ENCODE measurements at regions not wholly inside any gene's neighbourhood (a gene's known extent, or its start where the extent isn't known, plus 50 kb on each side); places are given as distances from the start of the nearest gene placed in this dataset.

DNA sequence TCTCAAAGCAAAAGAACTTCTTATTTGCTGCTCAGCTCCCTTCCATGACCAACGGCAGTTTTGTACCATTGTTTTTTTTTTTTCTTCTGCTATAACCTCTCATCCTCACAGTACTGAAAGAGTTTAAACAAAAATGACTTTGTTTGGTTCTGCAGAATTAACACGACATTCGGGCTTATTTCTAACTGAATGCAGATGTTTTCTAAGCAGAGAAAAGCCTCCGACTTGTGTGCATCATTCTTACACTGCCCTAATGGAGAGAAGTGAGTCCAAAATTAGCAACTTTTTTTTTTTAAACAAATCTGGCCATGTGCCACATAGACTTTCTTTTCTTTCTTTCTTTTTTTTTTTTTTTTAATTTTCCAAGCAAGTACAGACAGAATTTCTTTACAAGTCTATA, 382.7 kb downstream of the HDGFL1 start:
- ATAC-seq (no peak), DNase-seq (no peak)
- Histone ChIP-seq H3K4me3 (no peak overlapping the region), H3K36me3 (no peaks in the 10 kb centered on the region), H3K4me1 (peaks cover 0 to 23% (median 6%) of the 10 kb centered on the region in 9 donors), H3K27me3 (no peaks in the 10 kb centered on the region), H3K27ac (no peak overlapping the region), H3K9me3 (no peaks in the 10 kb centered on the region)
- 63 to 68% methylated on average over 4 of the region's 4 CpGs for WGBS, 2 donors
- TF ChIP-seq, protein P1, sequence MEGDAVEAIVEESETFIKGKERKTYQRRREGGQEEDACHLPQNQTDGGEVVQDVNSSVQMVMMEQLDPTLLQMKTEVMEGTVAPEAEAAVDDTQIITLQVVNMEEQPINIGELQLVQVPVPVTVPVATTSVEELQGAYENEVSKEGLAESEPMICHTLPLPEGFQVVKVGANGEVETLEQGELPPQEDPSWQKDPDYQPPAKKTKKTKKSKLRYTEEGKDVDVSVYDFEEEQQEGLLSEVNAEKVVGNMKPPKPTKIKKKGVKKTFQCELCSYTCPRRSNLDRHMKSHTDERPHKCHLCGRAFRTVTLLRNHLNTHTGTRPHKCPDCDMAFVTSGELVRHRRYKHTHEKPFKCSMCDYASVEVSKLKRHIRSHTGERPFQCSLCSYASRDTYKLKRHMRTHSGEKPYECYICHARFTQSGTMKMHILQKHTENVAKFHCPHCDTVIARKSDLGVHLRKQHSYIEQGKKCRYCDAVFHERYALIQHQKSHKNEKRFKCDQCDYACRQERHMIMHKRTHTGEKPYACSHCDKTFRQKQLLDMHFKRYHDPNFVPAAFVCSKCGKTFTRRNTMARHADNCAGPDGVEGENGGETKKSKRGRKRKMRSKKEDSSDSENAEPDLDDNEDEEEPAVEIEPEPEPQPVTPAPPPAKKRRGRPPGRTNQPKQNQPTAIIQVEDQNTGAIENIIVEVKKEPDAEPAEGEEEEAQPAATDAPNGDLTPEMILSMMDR (IDR thresholded peaks at IDR 0.05) = no peak
- intact Hi-C loops (cut with DNase I) = no loop called here

DNA sequence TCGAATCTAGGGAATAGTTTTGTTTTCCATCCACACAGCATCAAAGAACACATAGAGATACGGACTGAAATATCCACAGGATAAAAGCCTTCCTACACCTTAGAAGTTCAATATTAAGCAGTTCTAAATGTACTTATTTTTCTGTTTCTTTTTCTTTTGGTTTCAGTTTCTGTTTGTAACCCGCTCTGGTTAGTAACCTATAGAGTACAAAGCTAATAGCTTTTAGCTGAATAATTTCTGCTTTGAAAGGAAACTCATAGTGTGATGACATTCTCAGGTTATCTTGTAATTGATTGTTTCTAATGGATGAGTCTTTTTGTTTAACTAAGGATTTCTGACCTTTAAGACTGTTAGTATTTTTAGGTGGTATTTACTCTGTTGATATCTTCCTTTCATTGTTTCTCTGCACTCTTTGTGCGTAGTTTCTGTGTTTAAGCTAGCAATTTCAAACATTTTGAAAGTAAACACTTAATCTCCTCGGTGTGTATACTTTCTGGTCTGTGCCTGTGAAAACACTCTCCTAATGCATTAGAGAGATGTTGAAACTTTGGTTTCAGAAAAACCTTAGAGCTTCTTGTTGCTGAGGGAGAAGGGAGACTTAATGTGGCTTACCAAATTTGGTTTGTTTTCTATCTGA, 385.5 kb downstream of the HDGFL1 start:
- ATAC-seq = peak in 1 of 8 donors; percentile 37
- no peaks in the 10 kb centered on the region for H3K27me3 ChIP-seq
- 34 to 46% methylated on average over 5 of the region's 5 CpGs for WGBS, 2 donors
- H3K36me3 ChIP-seq = no peaks in the 10 kb centered on the region
- TF ChIP-seq, protein P1 (IDR thresholded peaks at IDR 0.05) = no peak
- H3K9me3 ChIP-seq = peaks cover 0 to 8% (median 0%) of the 10 kb centered on the region in 11 donors
- H3K4me3 ChIP-seq = peak overlapping the region in 9 of 10 donors; percentile 6 to 47 (median 28)
- peaks cover 0 to 23% (median 6%) of the 10 kb centered on the region in 9 donors for H3K4me1 ChIP-seq
- peak overlapping the region in 6 of 10 donors; percentile 6 to 69 (median 48) for H3K27ac ChIP-seq
- DNase-seq = no peak
- intact Hi-C loops (cut with DNase I) = no loop called here

DNA sequence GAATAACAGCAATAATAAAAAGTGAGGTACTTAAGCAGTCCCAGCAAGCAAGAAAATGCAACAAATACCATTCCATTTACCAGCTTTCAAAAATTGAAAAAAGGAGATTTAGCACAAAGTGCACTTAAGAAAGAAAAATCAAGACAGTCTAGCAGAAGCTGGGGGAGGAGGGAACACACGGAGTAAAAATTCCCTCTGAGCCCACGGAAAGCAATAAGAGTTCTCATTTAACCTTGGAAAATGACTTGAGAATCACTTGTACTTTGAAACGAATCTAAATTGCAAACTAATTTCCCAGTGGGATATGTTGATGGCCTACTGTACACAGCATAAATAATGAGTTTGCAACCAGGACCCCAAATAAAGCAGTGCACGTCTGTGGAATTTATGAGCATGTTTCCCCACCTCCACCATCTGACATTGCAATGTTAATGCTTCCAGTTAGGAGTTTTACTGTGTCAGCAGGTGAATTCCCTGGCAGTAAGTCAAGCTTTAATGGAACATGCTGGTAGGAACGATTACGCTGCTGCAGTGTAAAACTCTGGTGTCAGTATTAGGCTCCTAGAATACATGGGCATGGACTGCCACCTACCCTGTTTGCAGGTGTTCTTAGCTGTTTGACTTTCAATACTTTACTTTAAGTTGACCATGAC, 386.8 kb downstream of the HDGFL1 start:
- Histone ChIP-seq H3K4me1 (peaks cover 0 to 23% (median 6%) of the 10 kb centered on the region in 9 donors), H3K27ac (no peak overlapping the region), H3K36me3 (no peaks in the 10 kb centered on the region), H3K27me3 (no peaks in the 10 kb centered on the region), H3K4me3 (no peak overlapping the region), H3K9me3 (peaks cover 0 to 8% (median 0%) of the 10 kb centered on the region in 11 donors)
- ATAC-seq (peak in 4 of 8 donors; percentile 45 to 88 (median 62)), DNase-seq (peak in 1 of 2 donors; percentile 9)
- TF ChIP-seq, protein P1 (IDR thresholded peaks at IDR 0.05) = peak in 3 of 9 donors; percentile 18 to 35 (median 28)
- WGBS, 2 donors = 21 to 28% methylated on average over 6 of the region's 6 CpGs
- intact Hi-C loops (cut with DNase I) = no loop called here

DNA sequence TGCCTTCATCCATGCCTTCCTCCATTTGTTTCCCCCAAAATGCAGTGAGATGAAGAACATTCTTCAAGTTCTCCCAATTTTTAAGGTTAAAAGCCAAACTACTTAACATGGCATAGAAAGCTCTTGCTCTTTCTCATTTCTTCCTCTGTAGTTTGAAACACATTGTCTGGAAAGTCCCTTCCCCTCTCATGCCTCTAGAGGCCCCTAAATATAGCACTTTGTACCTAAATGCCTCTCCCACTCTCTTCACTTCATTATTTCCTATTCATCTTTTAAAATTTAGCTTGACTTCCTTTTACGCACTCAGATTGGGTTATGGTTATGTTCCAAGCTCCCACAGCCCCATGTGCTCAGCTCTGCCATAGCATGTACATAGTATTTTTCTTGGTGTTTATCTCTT, 389.3 kb downstream of the HDGFL1 start:
- TF ChIP-seq, protein P1 (IDR thresholded peaks at IDR 0.05) = no peak
- H3K4me3 ChIP-seq = no peak overlapping the region
- no peaks in the 10 kb centered on the region for H3K36me3 ChIP-seq
- no peak for ATAC-seq
- peaks cover 0 to 8% (median 0%) of the 10 kb centered on the region in 11 donors for H3K9me3 ChIP-seq
- no peaks in the 10 kb centered on the region for H3K27me3 ChIP-seq
- peaks cover 0 to 23% (median 6%) of the 10 kb centered on the region in 9 donors for H3K4me1 ChIP-seq
- intact Hi-C loops (cut with DNase I) = no loop called here
- no peak for DNase-seq
- WGBS, 2 donors = 90 to 96% methylated on average over 1 of the region's 1 CpG
- no peak overlapping the region for H3K27ac ChIP-seq
